ENCODE measurements at regions not wholly inside any gene's neighbourhood (a gene's known extent, or its start where the extent isn't known, plus 50 kb on each side); places are given as distances from the start of the nearest gene placed in this dataset.

DNA sequence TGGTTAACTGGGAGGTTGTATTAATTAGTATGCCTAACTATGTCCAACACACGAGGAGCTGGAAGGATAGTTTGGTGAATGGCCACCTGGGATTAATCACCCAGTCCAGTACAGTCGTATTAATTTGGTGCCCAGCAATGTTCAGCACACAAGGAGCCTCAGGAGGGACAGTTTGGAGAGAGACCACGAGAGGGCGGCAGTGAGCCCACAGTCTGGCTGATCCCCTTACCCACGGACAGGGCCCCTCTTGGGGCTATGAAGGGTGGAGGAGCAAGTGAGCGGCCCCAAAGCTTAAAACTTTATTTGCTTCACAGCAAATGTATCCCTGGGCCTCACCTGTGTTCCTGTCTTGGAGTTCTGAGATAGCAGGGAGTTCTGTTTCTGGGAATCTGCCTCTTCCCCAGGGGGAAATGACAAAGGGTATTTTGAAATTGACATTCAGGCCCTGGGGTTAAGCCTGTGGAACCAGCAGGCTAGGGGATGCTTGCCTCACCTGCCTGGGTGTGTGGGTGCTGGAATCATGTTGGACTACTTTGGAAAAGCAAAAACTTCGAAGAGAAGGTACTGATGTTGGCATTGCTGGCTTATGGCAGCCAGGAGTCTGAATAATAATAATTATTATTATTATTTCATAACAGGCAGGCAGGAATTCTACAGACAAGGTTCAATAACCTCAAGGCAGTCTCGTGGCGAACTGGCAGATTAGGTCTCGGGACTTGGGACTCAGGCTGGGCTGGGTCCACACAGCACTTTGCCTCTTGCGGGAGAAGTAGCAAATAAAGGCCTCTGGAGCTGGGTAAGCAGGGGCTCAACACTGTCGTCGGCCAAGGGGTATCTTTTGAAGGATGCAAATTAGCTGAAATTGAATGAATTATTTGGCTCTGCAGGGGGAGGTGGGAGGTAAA, 227.6 kb upstream of the ASIC2 start:
- TF ChIP-seq, protein P1, sequence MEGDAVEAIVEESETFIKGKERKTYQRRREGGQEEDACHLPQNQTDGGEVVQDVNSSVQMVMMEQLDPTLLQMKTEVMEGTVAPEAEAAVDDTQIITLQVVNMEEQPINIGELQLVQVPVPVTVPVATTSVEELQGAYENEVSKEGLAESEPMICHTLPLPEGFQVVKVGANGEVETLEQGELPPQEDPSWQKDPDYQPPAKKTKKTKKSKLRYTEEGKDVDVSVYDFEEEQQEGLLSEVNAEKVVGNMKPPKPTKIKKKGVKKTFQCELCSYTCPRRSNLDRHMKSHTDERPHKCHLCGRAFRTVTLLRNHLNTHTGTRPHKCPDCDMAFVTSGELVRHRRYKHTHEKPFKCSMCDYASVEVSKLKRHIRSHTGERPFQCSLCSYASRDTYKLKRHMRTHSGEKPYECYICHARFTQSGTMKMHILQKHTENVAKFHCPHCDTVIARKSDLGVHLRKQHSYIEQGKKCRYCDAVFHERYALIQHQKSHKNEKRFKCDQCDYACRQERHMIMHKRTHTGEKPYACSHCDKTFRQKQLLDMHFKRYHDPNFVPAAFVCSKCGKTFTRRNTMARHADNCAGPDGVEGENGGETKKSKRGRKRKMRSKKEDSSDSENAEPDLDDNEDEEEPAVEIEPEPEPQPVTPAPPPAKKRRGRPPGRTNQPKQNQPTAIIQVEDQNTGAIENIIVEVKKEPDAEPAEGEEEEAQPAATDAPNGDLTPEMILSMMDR (IDR thresholded peaks at IDR 0.05) = peak in 4 of 6 experiments; percentile 36 to 50 (median 44)
- no peak for TF ChIP-seq POLR2A (IDR thresholded peaks at IDR 0.05)

Measured in Peyer's patch (tissue), 4 donors.